Activated effector memory CD4-positive, alpha-beta T cell treated with anti-CD3 and anti-CD28 coated beads, Interleukin-2, amount 50 U/mL, for 16 hours (primary cell): ENCODE measurements at regions not wholly inside any gene's neighbourhood (a gene's known extent, or its start where the extent isn't known, plus 50 kb on each side); places are given as distances from the start of the nearest gene placed in this dataset.

Experiments
- DNase-seq: peaks from one replicate; pipeline ENCODE4 v3.0.0-alpha.2; 2020

GRCh38 chr14:86654558-86655184, 1124.7 kb downstream of the FLRT2 start:
- DNase-seq = peak; percentile 68

GRCh38 chr14:86652526-86652925, 1122.6 kb downstream of the FLRT2 start:
- no peak for DNase-seq

- DNase-seq = no peak
Observed at GRCh38 chr14:86646696-86647690, 1117.0 kb downstream of the FLRT2 start.

GRCh38 chr14:86646125-86646524, 1116.2 kb downstream of the FLRT2 start:
- no peak for DNase-seq

- DNase-seq = no peak
Observed at GRCh38 chr14:86641310-86641709, 1111.4 kb downstream of the FLRT2 start.

- DNase-seq = no peak
Observed at GRCh38 chr14:86640288-86640687, 1110.3 kb downstream of the FLRT2 start.

- no peak for DNase-seq
Observed at GRCh38 chr14:86639666-86640065, 1109.7 kb downstream of the FLRT2 start.

GRCh38 chr14:86639146-86639545, 1109.2 kb downstream of the FLRT2 start:
- DNase-seq = no peak

GRCh38 chr14:86627080-86627479, 1097.1 kb downstream of the FLRT2 start:
- DNase-seq = no peak

- DNase-seq = no peak
Observed at GRCh38 chr14:86626530-86626929, 1096.6 kb downstream of the FLRT2 start.

GRCh38 chr14:86625637-86626036, 1095.7 kb downstream of the FLRT2 start:
- DNase-seq = no peak

- DNase-seq = no peak
Observed at GRCh38 chr14:86619726-86620125, 1089.8 kb downstream of the FLRT2 start.

GRCh38 chr14:86613786-86614185, 1083.8 kb downstream of the FLRT2 start:
- DNase-seq = no peak

- no peak for DNase-seq
Observed at GRCh38 chr14:86613126-86613525, 1083.2 kb downstream of the FLRT2 start.

- DNase-seq = no peak
Observed at GRCh38 chr14:86604561-86604960, 1074.6 kb downstream of the FLRT2 start.

GRCh38 chr14:86602263-86602662, 1072.3 kb downstream of the FLRT2 start:
- no peak for DNase-seq

GRCh38 chr14:86601813-86602212, 1071.9 kb downstream of the FLRT2 start:
- no peak for DNase-seq

- DNase-seq = no peak
Observed at GRCh38 chr14:86597279-86597678, 1067.3 kb downstream of the FLRT2 start.

- DNase-seq = no peak
Observed at GRCh38 chr14:86596024-86596423, 1066.1 kb downstream of the FLRT2 start.

- DNase-seq = no peak
Observed at GRCh38 chr14:86575141-86575540, 1045.2 kb downstream of the FLRT2 start.

GRCh38 chr14:86574778-86575129, 1044.8 kb downstream of the FLRT2 start:
- DNase-seq = no peak

GRCh38 chr14:86574051-86574777, 1044.3 kb downstream of the FLRT2 start:
- DNase-seq = no peak

- DNase-seq = no peak
Observed at GRCh38 chr14:86570371-86570770, 1040.4 kb downstream of the FLRT2 start.

- DNase-seq = no peak
Observed at GRCh38 chr14:86543521-86543920, 1013.6 kb downstream of the FLRT2 start.
